NCI-H2107 treated with DMSO at 0.1 percent for 48 hours (cell line): ENCODE measurements at regions not wholly inside any gene's neighbourhood (a gene's known extent, or its start where the extent isn't known, plus 50 kb on each side); places are given as distances from the start of the nearest gene placed in this dataset.

Source experiments
- DNase-seq: peaks from one replicate; lab custom pipeline; 2025; ENCODE audit not compliant: unreplicated experiment; lab: John Stamatoyannopoulos, UW

- DNase-seq, result peak; percentile 66
Observed at GRCh38 chr2:3959372-3959771, 256.0 kb downstream of the DCDC2C start.

DNA sequence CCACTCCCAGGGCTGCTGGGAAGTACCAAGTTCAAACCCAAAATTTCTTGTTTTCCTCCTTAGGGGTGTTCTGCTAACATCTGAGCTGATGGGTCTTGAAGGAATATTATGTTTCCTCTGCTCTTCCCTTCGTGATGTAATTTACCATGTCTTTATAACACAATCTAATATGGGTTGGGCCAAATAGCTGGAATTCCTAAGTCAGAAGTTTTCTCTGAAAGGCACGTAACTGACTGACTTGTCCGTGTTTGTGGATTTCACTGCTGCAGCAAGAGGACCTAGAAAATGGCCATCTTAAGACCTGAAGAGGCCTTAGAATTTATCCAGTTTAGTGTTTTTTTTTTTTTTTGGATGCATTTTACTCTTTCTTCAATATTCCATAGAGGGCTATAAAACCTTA lies 256.7 kb downstream of the DCDC2C start:
- DNase-seq, result no peak

GRCh38 chr2:3962719-3963118 lies 259.3 kb downstream of the DCDC2C start:
- no peak for DNase-seq

DNA sequence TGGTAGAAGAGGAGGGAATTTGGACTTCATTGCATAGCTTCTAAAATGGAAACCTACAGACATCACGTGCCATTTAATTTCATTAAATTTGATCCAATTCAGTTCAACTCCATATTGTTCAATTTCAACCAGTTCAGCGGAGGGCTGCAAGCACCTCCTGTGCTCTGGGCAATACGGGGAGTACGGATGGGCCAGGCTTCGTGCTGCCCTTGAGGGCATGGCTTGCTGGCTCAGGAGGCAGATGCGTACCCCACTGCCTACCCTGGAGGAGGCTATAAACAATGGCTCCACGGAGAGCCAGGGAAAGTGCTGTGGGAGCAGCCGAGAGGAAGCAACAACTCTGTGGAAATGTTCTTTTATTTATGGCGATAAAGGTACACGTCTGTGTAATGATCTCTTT lies 261.8 kb downstream of the DCDC2C start:
- no peak for DNase-seq

- no peak for DNase-seq
Observed at GRCh38 chr2:3965953-3966352, 262.6 kb downstream of the DCDC2C start.

DNA sequence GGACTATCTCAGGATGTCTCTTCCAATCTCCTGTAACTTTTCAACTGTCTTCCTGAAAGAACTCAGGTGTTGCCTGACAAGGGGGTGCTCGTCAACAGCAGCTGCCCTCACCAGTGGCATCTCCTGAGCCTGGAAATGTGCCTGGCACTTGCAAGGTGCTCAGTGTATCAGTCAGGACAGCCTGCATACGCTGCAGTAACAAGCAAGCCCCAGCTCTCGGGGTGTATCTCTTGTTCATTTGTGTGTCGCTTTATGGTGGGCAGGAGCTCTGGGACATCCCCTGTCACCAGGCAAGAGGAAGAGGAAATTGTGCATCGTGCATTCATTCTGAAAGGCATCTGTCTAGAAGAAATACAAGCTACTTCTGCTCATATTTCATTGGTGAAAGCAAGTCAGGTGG lies 263.1 kb downstream of the DCDC2C start:
- DNase-seq, result no peak

DNA sequence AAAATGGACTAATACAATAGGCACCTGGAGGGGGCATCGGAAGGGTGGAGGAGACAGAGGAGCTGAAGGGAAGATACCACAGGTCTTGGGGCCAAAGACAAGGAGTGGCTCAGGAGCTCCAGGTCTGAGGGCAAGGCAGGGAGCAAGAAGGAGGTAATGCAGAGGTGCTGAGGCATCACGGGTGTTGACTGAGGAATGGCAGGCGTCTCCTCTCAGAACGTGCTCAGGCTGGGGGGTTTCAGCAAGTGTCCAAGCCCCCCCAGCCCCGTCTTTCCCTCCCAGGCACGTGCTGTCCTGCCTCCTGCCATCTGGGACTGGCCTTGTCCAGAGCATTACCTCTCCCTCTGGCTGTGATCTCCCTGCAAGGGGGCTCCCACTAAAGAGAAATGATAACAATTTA lies 265.4 kb downstream of the DCDC2C start:
- no peak for DNase-seq

- DNase-seq, result no peak
Observed at GRCh38 chr2:3970791-3971651, 267.6 kb downstream of the DCDC2C start.

- DNase-seq, result no peak
Observed at GRCh38 chr2:3971652-3972192, 268.3 kb downstream of the DCDC2C start.

DNA sequence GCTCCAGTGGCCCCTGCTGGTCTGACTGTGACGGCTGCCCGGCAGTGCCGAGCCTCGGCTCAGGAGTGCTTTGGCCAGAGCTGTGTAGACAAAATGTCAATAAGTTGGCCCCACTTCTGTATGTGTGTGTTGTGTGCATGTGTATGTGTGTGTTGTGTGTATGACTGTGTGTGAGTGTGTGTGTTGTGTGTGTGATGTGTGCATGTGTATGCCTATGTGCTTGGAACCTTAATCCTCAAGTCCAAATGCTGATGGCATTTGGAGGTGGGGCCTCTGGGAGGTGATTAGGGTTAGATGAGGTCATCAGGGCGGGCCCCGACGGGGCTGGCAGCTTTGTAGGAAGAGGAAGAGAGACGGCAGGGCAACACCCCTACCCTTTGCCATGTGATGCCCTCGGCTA lies 269.0 kb downstream of the DCDC2C start:
- DNase-seq, result no peak

GRCh38 chr2:3974765-3975164 lies 271.4 kb downstream of the DCDC2C start:
- no peak for DNase-seq

DNA sequence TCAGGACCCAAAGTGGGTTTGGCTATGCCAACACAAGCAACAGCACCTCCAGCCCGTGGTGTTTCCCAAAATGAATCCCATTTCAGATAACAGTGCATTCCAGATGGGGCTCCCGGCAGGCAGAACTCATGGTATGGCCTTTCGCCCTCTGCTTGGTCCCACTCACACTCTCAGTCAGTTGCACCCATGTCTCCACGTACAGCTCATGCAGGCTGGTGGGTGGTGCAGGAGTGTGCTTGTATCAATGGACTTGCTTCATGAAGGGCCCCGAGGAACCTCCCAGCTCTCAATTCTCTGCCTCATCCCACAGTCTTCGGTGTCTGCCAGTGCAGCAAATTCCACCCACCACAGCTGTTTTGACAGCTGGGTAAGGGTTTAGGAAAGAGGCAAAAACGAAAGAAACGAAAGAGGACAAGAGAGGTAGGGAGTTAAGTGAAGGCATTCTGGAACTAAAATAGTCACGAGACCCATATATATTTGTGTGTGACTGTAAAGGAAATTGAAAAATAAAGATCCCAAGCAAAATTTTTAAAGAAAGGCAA lies 278.1 kb downstream of the DCDC2C start:
- no peak for DNase-seq

GRCh38 chr2:3982160-3982559 lies 278.8 kb downstream of the DCDC2C start:
- no peak for DNase-seq

DNA sequence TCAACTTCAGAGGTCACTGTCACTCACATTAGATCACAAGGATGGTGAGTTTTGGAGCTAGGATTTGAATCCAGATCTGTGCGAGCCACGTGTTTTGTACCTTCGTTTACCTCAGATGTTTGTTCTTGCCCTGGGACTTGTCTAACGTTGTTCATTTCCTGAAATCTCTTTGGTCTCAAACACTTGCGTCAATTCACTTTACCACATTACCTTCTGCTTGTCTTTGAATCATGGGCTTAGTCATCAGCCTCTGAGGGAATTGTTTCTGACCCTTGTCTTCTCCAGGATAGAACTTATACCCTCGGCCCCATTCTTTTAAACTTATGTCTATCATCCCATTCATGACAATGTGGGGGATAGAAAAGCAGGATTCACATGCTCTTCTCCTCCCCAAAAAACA lies 282.7 kb downstream of the DCDC2C start:
- no peak for DNase-seq

DNA sequence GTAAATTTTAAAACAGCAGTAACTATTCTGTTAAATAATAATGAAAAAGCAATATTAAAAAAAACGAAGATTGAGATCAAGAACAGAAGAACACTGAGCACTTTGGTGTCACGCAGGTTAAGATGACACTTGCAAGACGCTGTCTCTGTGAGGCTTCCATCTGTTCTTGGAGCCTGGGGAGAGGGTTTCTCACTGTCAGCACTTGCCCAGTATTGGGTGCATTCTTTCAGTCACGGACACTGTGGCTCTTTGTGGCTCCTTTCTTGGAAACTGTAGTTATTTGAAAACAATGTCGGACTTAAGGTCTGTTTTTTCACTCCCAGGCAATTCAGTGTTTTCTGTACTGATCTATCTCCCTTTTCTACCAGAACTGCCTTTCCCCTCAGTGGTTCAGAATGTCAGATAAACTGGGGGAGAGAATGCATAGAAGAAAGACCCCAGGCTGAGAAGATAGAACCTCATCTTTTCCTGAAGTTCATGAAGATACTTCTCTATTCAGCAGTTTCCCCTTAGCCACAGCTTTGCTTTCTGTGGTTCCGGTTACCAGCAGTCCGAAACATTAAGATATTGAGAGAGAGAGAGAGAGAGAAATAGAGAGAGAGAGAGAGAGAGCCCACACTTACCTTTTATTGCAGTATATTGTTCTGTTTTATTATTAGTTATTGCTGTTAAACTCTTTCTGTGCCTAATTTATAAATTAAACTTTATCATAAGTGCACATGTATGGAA lies 283.3 kb downstream of the DCDC2C start:
- no peak for DNase-seq

GRCh38 chr2:4002841-4003403 lies 299.5 kb downstream of the DCDC2C start:
- no peak for DNase-seq

- DNase-seq, result no peak
Observed at GRCh38 chr2:4012197-4012596, 308.8 kb downstream of the DCDC2C start.

GRCh38 chr2:4018535-4018934 lies 315.2 kb downstream of the DCDC2C start:
- no peak for DNase-seq

DNA sequence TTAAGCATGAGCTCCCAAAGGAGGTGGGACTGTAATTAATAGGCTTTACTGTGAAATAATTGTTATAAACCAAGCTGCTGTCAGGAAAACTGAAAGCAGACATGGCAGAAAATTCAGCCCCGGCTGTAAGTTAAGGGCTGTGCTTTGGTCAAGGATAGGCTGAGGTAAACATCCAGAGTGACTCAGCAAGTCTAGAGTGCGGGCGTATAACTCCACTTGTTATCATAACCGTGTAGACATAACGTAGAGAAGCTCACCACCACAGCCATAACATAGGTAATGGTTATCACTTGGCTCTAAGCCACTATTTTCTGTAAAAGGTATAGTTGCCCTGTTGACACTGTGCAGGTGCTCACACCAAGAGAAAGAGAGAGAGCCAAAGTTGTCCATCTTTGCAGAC lies 316.8 kb downstream of the DCDC2C start:
- peak; percentile 67 for DNase-seq

DNA sequence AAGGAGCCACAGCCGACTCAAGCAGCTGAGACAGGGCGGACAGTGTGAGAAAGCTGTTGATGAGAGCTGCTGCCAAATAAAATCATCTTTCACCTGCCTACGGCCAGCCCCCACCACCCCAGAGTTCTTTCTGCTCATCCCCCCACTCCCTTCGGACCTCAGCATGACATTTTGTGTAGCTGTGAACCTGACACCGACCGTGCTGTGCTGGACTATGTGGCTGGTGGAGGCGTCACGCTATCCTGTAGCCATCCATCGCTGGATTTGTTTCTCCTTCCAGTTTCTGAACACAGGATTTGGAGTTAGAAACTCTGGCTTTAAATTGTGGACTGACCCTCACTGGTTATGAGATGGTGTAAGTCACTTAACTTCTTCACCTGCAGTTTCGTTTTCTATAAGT lies 317.3 kb downstream of the DCDC2C start:
- no peak for DNase-seq

DNA sequence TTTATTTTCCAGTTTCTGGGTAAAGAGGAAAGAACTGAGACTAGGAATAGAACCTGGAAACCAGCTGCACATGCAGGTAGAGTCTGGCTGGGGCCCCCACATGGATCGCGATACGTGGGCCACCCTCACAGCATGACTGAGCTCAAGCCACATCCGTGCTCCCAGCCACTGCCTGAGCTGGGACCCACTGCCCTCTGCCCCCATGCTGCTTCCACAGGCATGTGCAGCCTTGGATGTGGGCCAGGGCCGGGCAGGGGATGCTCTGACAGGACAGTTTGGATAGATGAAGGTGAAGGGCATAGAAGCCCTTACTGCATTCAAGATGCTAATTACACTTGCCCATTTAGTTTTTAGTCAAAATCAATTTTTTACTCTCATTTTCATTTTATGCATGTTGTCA lies 321.2 kb downstream of the DCDC2C start:
- DNase-seq, result no peak

- no peak for DNase-seq
Observed at GRCh38 chr2:4029081-4029480, 325.7 kb downstream of the DCDC2C start.
